ENCODE measurements at regions not wholly inside any gene's neighbourhood (a gene's known extent, or its start where the extent isn't known, plus 50 kb on each side); places are given as distances from the start of the nearest gene placed in this dataset.

- ATAC-seq (peak in 1 of 8 donors; percentile 15), DNase-seq (no peak)
- TF ChIP-seq, protein P1, sequence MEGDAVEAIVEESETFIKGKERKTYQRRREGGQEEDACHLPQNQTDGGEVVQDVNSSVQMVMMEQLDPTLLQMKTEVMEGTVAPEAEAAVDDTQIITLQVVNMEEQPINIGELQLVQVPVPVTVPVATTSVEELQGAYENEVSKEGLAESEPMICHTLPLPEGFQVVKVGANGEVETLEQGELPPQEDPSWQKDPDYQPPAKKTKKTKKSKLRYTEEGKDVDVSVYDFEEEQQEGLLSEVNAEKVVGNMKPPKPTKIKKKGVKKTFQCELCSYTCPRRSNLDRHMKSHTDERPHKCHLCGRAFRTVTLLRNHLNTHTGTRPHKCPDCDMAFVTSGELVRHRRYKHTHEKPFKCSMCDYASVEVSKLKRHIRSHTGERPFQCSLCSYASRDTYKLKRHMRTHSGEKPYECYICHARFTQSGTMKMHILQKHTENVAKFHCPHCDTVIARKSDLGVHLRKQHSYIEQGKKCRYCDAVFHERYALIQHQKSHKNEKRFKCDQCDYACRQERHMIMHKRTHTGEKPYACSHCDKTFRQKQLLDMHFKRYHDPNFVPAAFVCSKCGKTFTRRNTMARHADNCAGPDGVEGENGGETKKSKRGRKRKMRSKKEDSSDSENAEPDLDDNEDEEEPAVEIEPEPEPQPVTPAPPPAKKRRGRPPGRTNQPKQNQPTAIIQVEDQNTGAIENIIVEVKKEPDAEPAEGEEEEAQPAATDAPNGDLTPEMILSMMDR (IDR thresholded peaks at IDR 0.05), result no peak
- H3K4me1 ChIP-seq, result no peaks in the 10 kb centered on the region
- no peak overlapping the region for H3K27ac ChIP-seq
- intact Hi-C loops (cut with DNase I), result loop anchor here in 1 of 10 donors (5.0 kb wide), 1 partner anchor 230 kb away; no protein-coding TSS in a partner anchor
- no peaks in the 10 kb centered on the region for H3K36me3 ChIP-seq
- H3K4me3 ChIP-seq, result no peak overlapping the region
- peaks cover 0 to 11% (median 0%) of the 10 kb centered on the region in 7 donors for H3K27me3 ChIP-seq
- H3K9me3 ChIP-seq, result no peaks in the 10 kb centered on the region
- WGBS, 2 donors, result 87 to 91% methylated on average over 5 of the region's 5 CpGs
Observed at GRCh38 chr2:174692256-174692919, 71.9 kb downstream of the CHRNA1 start.

GRCh38 chr2:174691201-174691779, 73.0 kb downstream of the CHRNA1 start:
- no peaks in the 10 kb centered on the region for H3K9me3 ChIP-seq
- H3K36me3 ChIP-seq, result no peaks in the 10 kb centered on the region
- DNase-seq (no peak), ATAC-seq (no peak)
- H3K4me3 ChIP-seq, result no peak overlapping the region
- H3K4me1 ChIP-seq, result peaks cover 0 to 7% (median 0%) of the 10 kb centered on the region in 9 donors
- TF ChIP-seq, protein P1 (IDR thresholded peaks at IDR 0.05), result no peak
- 69 to 76% methylated on average over 4 of the region's 4 CpGs for WGBS, 2 donors
- peaks cover 0 to 11% (median 0%) of the 10 kb centered on the region in 7 donors for H3K27me3 ChIP-seq
- H3K27ac ChIP-seq, result no peak overlapping the region
- intact Hi-C loops (cut with DNase I), result loop anchor here in 1 of 10 donors (5.0 kb wide), 1 partner anchor 229 kb away; no protein-coding TSS in a partner anchor

DNA sequence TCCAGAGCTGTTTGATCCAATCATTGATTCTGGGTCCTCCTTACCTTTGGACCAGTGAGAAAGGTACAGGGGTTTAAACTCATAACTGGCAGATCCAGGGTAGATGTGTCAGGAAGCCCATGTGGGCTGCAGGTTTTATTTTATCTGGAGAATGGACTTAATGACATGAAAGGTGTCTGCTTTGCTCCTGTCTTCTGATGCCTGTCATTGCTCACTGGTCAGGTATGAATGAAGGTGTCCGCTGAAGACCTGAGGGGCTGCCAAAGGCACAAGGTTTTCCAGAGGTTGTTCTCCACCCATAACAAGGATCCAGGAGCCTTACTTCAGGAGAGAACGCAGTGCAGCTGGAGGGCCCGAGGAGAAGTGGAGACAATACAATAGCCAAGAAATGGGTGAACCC, 74.2 kb downstream of the CHRNA1 start:
- Histone ChIP-seq H3K9me3 (no peaks in the 10 kb centered on the region), H3K27ac (no peak overlapping the region), H3K36me3 (no peaks in the 10 kb centered on the region), H3K4me3 (no peak overlapping the region), H3K4me1 (peaks cover 0 to 7% (median 0%) of the 10 kb centered on the region in 9 donors), H3K27me3 (peaks cover 0 to 10% (median 0%) of the 10 kb centered on the region in 7 donors)
- DNase-seq (no peak), ATAC-seq (no peak)
- 91 to 96% methylated on average over 3 of the region's 3 CpGs for WGBS, 2 donors
- intact Hi-C loops (cut with DNase I), result loop anchor here in 1 of 10 donors (5.0 kb wide), 1 partner anchor 228 kb away; no protein-coding TSS in a partner anchor
- TF ChIP-seq, protein P1 (IDR thresholded peaks at IDR 0.05), result no peak

DNA sequence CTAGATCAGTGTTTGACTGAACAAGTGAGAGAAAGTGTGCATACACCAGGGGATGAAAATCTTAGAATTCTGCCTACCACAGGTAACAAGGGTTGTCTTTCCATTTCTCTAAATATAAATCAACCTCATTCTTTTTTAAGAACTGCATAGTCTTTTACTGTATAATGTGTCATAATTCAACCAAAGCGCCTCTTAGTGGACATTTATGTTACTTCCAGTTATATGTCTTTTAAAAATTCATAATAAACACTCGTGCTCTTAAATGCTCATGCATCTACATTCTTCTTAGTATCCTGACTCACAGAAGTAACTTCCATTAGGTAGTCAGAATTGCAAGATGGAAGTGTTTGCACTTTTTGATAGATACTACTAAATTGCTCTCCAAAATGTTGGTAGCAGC, 76.2 kb downstream of the CHRNA1 start:
- intact Hi-C loops (cut with DNase I), result loop anchor here in 9 of 10 donors (2.0 to 10.0 kb wide), 6 partner anchors 73 to 226 kb away; no protein-coding TSS in a partner anchor
- TF ChIP-seq, protein P1 (IDR thresholded peaks at IDR 0.05), result peak; percentile 18 to 63 (median 49)
- Histone ChIP-seq H3K9me3 (no peaks in the 10 kb centered on the region), H3K27ac (no peak overlapping the region), H3K4me1 (peaks cover 0 to 14% (median 4%) of the 10 kb centered on the region in 9 donors), H3K4me3 (no peak overlapping the region), H3K36me3 (no peaks in the 10 kb centered on the region), H3K27me3 (no peaks in the 10 kb centered on the region)
- ATAC-seq (peak in 1 of 8 donors; percentile 43), DNase-seq (no peak)
- WGBS, 2 donors, result 44 to 48% methylated on average over 2 of the region's 2 CpGs

All from heart right ventricle (tissue), 16 donors.